SK-N-MC (cell line): ENCODE measurements at regions not wholly inside any gene's neighbourhood (a gene's known extent, or its start where the extent isn't known, plus 50 kb on each side); places are given as distances from the start of the nearest gene placed in this dataset.

Source experiments
- DNase-seq: peaks from one replicate; pipeline ENCODE4 v3.0.0-alpha.2; 2011; ENCODE audit warnings: low read depth, low spot score
- H3K27ac ChIP-seq: fragments of 200-600 bp; sonication (generic); 2 replicates; pipeline ENCODE4 v1.5.1; 2016; ENCODE audit warnings: mixed run types
- H3K36me3 ChIP-seq: fragments of 200-600 bp; sonication (generic); 2 replicates; pipeline ENCODE4 v1.6.1; 2017; ENCODE audit warnings: antibody characterized with exemption, low read length, mixed read lengths; ENCODE audit not compliant: insufficient read depth
- H3K4me3 ChIP-seq: fragments of 200-600 bp; sonication (generic); 2 replicates; pipeline ENCODE4 v1.5.1; 2016
- H3K9ac ChIP-seq: fragments of 200-600 bp; sonication (generic); 2 replicates; pipeline ENCODE4 v1.8.0; 2017; ENCODE audit warnings: mixed run types, mixed read lengths; ENCODE audit not compliant: insufficient read length
- H3K9me3 ChIP-seq: fragments of 200-600 bp; sonication (generic); 2 replicates; pipeline ENCODE4 v1.6.1; 2017; ENCODE audit warnings: low read depth, mild to moderate bottlenecking, antibody characterized with exemption, low read length, moderate library complexity, mixed read lengths
- EZH2 ChIP-seq: fragments of 200-600 bp; sonication (generic); IDR thresholded peaks from one replicate; pipeline ENCODE4 v1.6.1; 2017; ENCODE audit warnings: antibody characterized with exemption
- FOXP2 ChIP-seq: optimal IDR thresholded peaks from 2 replicates; pipeline ENCODE3; 2011; ENCODE audit warnings: mild to moderate bottlenecking, moderate library complexity; ENCODE audit not compliant: insufficient read depth; ENCODE audit errors: extremely low read length, control extremely low read depth
- POLR2AphosphoS5 ChIP-seq: IDR thresholded peaks from 2 replicates; pipeline ENCODE4 v1.6.1; 2012; ENCODE audit warnings: mild to moderate bottlenecking, low read depth, low read length, borderline replicate concordance

DNA sequence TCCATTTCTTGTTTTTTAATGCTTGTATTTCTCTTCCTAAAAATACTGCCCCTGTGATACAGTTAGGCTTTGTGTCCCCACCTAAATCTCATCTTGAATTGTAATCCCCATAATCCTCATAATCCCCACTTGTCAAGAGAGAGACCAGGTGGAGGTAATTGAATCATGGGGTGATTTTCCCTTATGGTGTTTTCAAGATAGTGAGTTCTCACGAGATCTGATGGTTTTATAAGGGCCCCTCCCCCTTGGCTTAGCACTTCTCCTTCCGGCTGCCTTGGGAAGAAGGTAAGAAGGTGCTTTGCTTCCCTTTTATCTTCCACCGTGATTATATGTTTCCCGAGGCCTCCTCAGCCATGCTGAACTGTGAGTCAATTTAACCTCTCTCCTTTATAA, 227.4 kb downstream of the MAN2A1 start:
- DNase-seq: no peak
- Histone ChIP-seq H3K27ac (no peak overlapping the region), H3K9me3 (no peaks in the 10 kb centered on the region), H3K36me3 (no peaks in the 10 kb centered on the region), H3K4me3 (no peak overlapping the region), H3K9ac (no peak overlapping the region)
- TF ChIP-seq EZH2 (no peak), POLR2AphosphoS5 (no peak), FOXP2 (no peak)

DNA sequence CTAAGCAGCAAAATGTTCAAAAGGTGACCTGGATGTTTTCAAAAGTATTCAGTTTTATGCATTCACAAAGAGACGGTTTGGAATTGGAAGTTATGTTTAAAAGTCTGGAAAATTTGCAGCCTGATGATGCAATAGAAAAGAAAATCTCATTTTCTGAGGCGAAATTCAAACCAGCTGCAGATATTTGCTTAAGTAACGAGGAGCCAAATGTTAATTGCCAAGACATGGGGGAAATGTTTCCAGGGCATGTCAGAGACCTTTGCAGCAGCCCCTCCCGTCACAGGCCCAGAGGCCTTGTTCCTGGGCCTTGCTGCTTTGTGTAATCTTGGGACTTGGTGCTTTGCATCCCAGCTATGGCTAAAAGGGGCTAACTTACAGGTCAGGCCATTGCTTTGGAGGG, 228.2 kb downstream of the MAN2A1 start:
- Histone ChIP-seq H3K9ac (no peak overlapping the region), H3K27ac (no peak overlapping the region)
- TF ChIP-seq FOXP2 (no peak), EZH2 (no peak), POLR2AphosphoS5 (no peak)

DNA sequence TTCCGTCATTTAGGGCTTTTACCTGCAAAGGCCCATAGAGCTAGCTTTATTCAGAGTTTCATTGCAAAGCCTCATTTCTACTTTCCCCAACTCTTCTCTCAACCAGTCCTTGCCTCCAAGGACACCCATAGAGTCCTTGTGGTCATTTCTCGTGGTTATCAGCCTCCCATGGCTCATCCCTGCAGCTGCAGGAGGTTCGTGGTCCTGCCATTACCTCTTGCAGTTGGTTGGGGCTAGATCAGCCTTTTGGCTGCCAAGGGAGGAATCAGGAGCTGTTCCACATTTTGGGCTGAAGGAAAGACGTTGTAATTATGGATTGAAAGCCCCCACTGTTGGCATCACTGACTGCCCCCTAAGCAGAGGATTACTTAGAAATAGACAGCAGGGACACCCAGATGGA, 231.0 kb downstream of the MAN2A1 start:
- Histone ChIP-seq H3K27ac (no peak overlapping the region), H3K9ac (no peak overlapping the region)
- TF ChIP-seq POLR2AphosphoS5 (no peak), EZH2 (no peak), FOXP2 (no peak)

More for the DNA sequence above, 228.2 kb downstream of the MAN2A1 start:
- Histone ChIP-seq H3K4me3 (no peak overlapping the region), H3K36me3 (no peaks in the 10 kb centered on the region), H3K9me3 (no peaks in the 10 kb centered on the region)
- no peak for DNase-seq

DNA sequence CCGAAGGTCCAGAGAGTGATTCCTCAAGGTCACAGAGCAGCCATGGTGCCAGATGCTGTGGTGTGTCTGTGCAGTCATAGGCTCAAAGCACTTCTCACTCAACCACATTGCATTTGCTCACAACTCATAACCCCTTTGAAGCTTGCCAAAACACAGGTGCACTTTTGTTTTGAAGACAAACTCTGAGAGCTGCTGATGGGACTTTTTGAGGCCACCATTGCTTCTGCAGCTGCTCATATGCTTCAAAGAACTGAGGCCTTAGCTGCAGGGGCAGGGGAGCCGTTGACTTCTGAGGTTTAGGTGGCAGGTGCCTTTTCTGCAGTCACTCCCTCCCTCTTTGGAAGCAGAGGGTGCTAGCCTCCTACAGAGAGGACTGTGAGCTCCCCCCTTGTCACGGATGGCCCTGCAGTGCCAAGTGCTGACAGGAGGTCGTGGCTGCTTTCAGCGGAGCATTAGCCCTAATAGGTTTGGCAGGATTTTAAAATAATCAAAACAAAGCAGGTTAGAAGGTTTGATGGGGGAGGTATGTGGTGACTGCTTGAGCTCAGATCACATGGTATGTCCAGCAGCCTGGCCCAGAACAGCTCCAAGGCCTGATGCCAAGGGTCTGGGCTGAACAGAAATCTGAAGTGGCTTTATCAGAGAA, 232.1 kb downstream of the MAN2A1 start:
- Histone ChIP-seq H3K9ac (no peak overlapping the region), H3K36me3 (no peaks in the 10 kb centered on the region), H3K9me3 (no peaks in the 10 kb centered on the region), H3K4me3 (no peak overlapping the region), H3K27ac (no peak overlapping the region)
- TF ChIP-seq FOXP2: no peak
- TF ChIP-seq EZH2: no peak
- no peak for TF ChIP-seq POLR2AphosphoS5
- DNase-seq: no peak

More for the DNA sequence above, 231.0 kb downstream of the MAN2A1 start:
- Histone ChIP-seq H3K9me3 (no peaks in the 10 kb centered on the region), H3K36me3 (no peaks in the 10 kb centered on the region), H3K4me3 (no peak overlapping the region)
- no peak for DNase-seq

DNA sequence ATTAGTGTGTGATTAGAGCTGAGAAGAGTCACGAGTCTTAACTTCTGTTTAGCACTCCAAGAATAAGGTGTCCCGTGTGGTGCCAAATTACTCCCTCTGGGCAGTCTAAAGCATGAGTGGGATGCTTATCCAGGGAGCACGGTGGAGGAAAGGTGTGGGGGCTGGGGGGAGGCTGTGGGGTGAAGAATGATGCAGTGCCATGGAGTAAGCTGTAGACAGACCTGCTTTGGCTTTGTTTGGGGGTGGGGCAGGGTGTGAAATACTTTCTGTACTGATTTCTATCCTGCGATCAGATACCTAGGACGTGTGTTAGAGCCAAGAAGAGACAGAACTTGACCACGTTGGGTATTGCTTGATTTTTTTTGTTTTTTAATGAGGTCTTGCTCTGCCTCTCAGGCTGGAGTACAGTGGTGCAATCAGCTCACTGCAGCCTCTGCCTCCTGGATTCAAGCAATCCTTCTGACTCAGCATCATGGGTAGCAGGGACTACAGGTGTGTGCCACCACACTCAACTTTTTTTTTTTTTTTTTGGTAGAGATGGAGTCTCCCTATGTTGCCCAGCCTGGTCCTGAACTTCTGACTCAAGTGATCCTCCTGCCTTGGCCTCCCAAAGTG, 232.8 kb downstream of the MAN2A1 start:
- Histone ChIP-seq H3K9me3 (no peaks in the 10 kb centered on the region), H3K4me3 (no peak overlapping the region), H3K9ac (no peak overlapping the region), H3K27ac (no peak overlapping the region), H3K36me3 (no peaks in the 10 kb centered on the region)
- no peak for TF ChIP-seq EZH2
- TF ChIP-seq FOXP2: no peak
- TF ChIP-seq POLR2AphosphoS5: no peak
- DNase-seq: no peak

DNA sequence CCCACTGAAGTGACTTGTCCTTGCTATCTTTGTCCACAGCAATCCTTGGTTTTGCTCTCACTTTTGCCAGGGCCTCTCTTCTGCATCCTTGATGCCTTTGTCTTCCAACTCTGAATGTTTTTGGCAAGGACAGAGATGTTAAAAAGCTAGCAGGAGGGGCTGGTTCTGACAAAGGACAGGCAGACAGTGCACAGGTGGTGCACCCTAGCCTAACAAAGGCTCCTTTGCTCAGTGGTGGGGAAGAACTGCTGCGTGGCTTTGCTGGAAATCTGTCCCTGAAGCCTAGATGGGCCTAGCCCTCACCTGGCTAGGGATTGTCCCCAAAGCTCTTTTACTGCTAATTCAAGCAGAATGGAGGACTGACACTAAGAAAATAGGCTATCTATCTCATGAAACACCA, 233.5 kb downstream of the MAN2A1 start:
- H3K27ac ChIP-seq: no peak overlapping the region
- H3K4me3 ChIP-seq: no peak overlapping the region
- H3K9me3 ChIP-seq: no peaks in the 10 kb centered on the region
- no peaks in the 10 kb centered on the region for H3K36me3 ChIP-seq
- H3K9ac ChIP-seq: no peak overlapping the region
- no peak for TF ChIP-seq FOXP2
- no peak for TF ChIP-seq EZH2
- TF ChIP-seq POLR2AphosphoS5: no peak
- no peak for DNase-seq

DNA sequence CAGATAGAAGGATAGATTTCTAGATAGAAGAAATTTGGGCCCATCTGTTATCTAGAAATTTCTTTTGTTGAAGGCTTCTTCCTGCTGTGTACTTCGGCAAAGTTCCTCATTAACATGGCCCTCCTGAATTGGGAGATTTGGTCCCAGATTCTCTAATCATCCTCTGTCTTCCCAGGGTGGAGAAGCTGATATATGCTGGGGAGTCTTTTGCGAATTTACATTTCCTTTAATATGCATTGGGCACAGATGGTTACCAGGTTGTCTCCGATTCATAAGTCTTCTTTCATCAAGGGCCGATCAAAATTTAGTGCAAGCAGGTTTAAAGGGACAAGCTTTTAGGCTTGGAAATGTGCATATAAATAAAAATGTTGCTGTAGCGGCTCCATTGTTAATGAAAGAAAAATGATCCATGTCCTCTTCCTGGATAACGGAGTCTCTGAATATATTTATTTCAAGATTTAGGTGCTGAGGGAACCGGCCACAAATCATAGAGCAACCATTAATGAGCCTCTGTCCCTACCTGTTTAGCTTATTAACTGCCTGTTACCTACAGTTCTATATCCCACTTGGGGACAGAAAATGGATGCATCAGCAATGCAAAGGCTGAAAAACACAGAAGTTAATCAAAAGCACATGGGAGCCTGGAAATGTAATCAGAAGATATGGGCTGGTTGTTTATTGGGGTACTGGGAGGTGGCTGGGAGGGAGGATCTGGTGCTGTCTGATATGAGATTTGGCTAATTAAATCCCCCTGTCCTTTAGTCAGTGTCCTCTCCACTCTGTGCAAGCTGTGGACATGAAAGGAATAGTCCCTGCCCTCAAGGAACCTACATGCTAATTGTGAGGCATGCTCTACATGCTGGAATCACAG, 234.7 kb downstream of the MAN2A1 start:
- TF ChIP-seq EZH2: no peak
- TF ChIP-seq FOXP2: no peak
- no peak for TF ChIP-seq POLR2AphosphoS5
- no peak overlapping the region for H3K9ac ChIP-seq
- H3K4me3 ChIP-seq: no peak overlapping the region
- no peaks in the 10 kb centered on the region for H3K36me3 ChIP-seq
- DNase-seq: no peak
- no peaks in the 10 kb centered on the region for H3K9me3 ChIP-seq
- H3K27ac ChIP-seq: no peak overlapping the region

DNA sequence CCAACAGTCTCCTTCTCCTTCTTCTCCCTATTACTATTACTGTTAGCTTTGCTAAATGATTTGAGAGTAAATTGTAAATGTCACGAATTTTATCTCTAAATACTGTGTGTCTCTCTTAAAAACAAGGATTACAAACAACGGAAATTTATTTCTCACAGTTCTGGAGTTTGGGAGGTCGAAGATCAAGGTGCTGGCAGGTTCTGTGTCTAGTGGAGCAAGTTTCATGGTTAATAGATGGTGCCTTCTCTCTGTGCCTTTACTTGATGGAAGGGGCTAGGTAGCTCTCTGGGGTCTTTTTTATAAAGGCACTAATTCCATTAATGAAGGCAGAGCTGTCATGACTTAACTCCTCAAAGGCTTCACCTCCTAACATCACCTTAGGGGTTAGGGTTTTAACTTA, 237.9 kb downstream of the MAN2A1 start:
- DNase-seq: no peak
- Histone ChIP-seq H3K9me3 (no peaks in the 10 kb centered on the region), H3K4me3 (no peak overlapping the region), H3K36me3 (no peaks in the 10 kb centered on the region), H3K9ac (no peak overlapping the region), H3K27ac (no peak overlapping the region)
- TF ChIP-seq EZH2 (no peak), FOXP2 (no peak), POLR2AphosphoS5 (no peak)
